Calu3 (cell line): ENCODE measurements at regions not wholly inside any gene's neighbourhood (a gene's known extent, or its start where the extent isn't known, plus 50 kb on each side); places are given as distances from the start of the nearest gene placed in this dataset.

ENCODE experiments used
- BruUV-seq: library from RNA; stranded (reverse); fragments of 400-500 nt; replicated peaks from 2 replicates; lab custom pipeline; 2021; lab: Mats Ljungman, UMichigan
- CTCF ChIA-PET: fragments of 300-600 bp; sonication (Branson Sonifier 250); formaldehyde crosslinking; loops from one replicate; lab custom pipeline; 2022; ENCODE audit warnings: antibody characterized with exemption; lab: Charles Lee
- DNase-seq: peaks from one replicate; pipeline ENCODE4 v3.0.0; 2022
- H3K27ac Mint-ChIP-seq: one replicate; pipeline ENCODE4 v1.8.0; 2022; ENCODE audit warnings: mixed read lengths; ENCODE audit not compliant: unreplicated experiment
- H3K27me3 Mint-ChIP-seq: one replicate; pipeline ENCODE4 v1.8.0; 2022; ENCODE audit warnings: mixed read lengths; ENCODE audit not compliant: unreplicated experiment
- H3K36me3 Mint-ChIP-seq: one replicate; pipeline ENCODE4 v1.8.0; 2022; ENCODE audit warnings: mild to moderate bottlenecking, moderate library complexity, mixed read lengths; ENCODE audit not compliant: insufficient read depth, unreplicated experiment
- H3K4me1 Mint-ChIP-seq: one replicate; pipeline ENCODE4 v1.8.0; 2022; ENCODE audit warnings: mild to moderate bottlenecking, low read depth, mixed read lengths; ENCODE audit not compliant: unreplicated experiment
- H3K4me3 Mint-ChIP-seq: one replicate; pipeline ENCODE4 v1.8.0; 2022; ENCODE audit warnings: mild to moderate bottlenecking, low read depth, moderate library complexity, mixed read lengths; ENCODE audit not compliant: unreplicated experiment
- H3K9me3 Mint-ChIP-seq: one replicate; pipeline ENCODE4 v1.8.0; 2022; ENCODE audit warnings: low read depth, mixed read lengths; ENCODE audit not compliant: unreplicated experiment
- CTCF ChIP-seq: fragments of 200-600 bp; IDR thresholded peaks from one replicate; pipeline ENCODE4 v1.8.0; 2022; ENCODE audit warnings: antibody characterized with exemption; ENCODE audit not compliant: unreplicated experiment
- intact Hi-C: fragments of 100-400 bp; cut with micrococcal nuclease; formaldehyde crosslinking; loops from one replicate; pipeline ENCODE4 v1.10.0; 2022; ENCODE audit not compliant: unreplicated experiment

GRCh38 chr2:192345287-192345686 is 150.6 kb upstream of the TMEFF2 start:
- Mint-ChIP-seq H3K36me3 (no peaks in the 10 kb centered on the region), H3K27me3 (no peaks in the 10 kb centered on the region), H3K4me3 (no peak overlapping the region), H3K9me3 (peaks cover 6% of the 10 kb centered on the region), H3K4me1 (no peaks in the 10 kb centered on the region), H3K27ac (no peak overlapping the region)
- TF ChIP-seq CTCF, result no peak
- CTCF ChIA-PET, result no interaction called here
- no peak for DNase-seq
- no TSS peak for BruUV-seq
- intact Hi-C loops, result no loop called here

GRCh38 chr2:192333642-192334041 is 138.9 kb upstream of the TMEFF2 start:
- H3K9me3 Mint-ChIP-seq, result no peaks in the 10 kb centered on the region
- BruUV-seq, result no TSS peak
- no peak for DNase-seq
- intact Hi-C loops, result no loop called here
- no peaks in the 10 kb centered on the region for H3K4me1 Mint-ChIP-seq
- H3K4me3 Mint-ChIP-seq, result no peak overlapping the region
- no peak overlapping the region for H3K27ac Mint-ChIP-seq
- CTCF ChIA-PET, result no interaction called here
- TF ChIP-seq CTCF, result no peak
- no peaks in the 10 kb centered on the region for H3K27me3 Mint-ChIP-seq
- H3K36me3 Mint-ChIP-seq, result no peaks in the 10 kb centered on the region

- Mint-ChIP-seq H3K36me3 (no peaks in the 10 kb centered on the region), H3K4me1 (no peaks in the 10 kb centered on the region), H3K9me3 (no peaks in the 10 kb centered on the region), H3K27ac (no peak overlapping the region), H3K27me3 (no peaks in the 10 kb centered on the region), H3K4me3 (no peak overlapping the region)
- no peak for DNase-seq
- CTCF ChIA-PET, result no interaction called here
- intact Hi-C loops, result no loop called here
- no TSS peak for BruUV-seq
- TF ChIP-seq CTCF, result no peak
These were observed 133.6 kb upstream of the TMEFF2 start for GRCh38 chr2:192328297-192328696.

GRCh38 chr2:192327576-192327975 is 132.8 kb upstream of the TMEFF2 start:
- H3K9me3 Mint-ChIP-seq, result no peaks in the 10 kb centered on the region
- H3K27me3 Mint-ChIP-seq, result no peaks in the 10 kb centered on the region
- no peak for TF ChIP-seq CTCF
- H3K4me1 Mint-ChIP-seq, result no peaks in the 10 kb centered on the region
- no TSS peak for BruUV-seq
- no peak for DNase-seq
- no peaks in the 10 kb centered on the region for H3K36me3 Mint-ChIP-seq
- intact Hi-C loops, result no loop called here
- no peak overlapping the region for H3K27ac Mint-ChIP-seq
- no peak overlapping the region for H3K4me3 Mint-ChIP-seq
- CTCF ChIA-PET, result no interaction called here
